ENCODE measurements at regions not wholly inside any gene's neighbourhood (a gene's known extent, or its start where the extent isn't known, plus 50 kb on each side); places are given as distances from the start of the nearest gene placed in this dataset.
"Not testable (repeated sequence)": the region's sequence is repeated elsewhere in the genome, so short reads cannot be mapped to it uniquely, and the experiment has no call there.

DNA sequence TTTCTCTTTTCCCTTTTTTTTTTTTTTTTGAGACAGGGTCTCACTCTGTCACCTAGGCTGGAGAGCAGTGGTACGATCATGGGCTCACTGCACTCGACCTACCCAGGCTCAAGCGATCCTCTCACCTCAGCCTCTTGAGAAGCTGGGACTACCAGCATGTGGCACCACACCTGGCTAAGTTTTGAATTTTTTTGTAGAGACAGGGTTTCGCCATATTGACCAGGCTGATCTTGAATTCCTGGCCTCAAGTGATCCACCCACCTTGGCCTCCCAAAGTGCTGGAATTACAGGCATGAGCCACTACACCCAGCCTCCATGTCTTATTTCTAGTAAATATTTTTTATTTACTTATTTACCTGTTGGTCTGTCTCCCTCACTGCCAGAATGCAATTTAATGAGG, 165.8 kb upstream of the KCTD7 start:
- not testable (repeated sequence) for H3K36me3 Mint-ChIP-seq (ENCODE audit: low read depth, unreplicated experiment); H3K9ac ChIP-seq (ENCODE audit: low read length); H3K36me3 ChIP-seq (ENCODE audit: insufficient read depth, low read length); H4K20me1 ChIP-seq (ENCODE audit: insufficient read depth, low read length); H3K27ac Mint-ChIP-seq (ENCODE audit: unreplicated experiment); H3K79me2 ChIP-seq (ENCODE audit: insufficient read depth, low read length); H3K4me1 ChIP-seq (ENCODE audit: insufficient read depth, low read length); H3K4me2 ChIP-seq (ENCODE audit: low read length); H3K27me3 Mint-ChIP-seq (ENCODE audit: low read depth, unreplicated experiment); DNase-seq (ENCODE audit: low read depth); H3K9me3 Mint-ChIP-seq (ENCODE audit: unreplicated experiment); H3K4me3 ChIP-seq (ENCODE audit: insufficient read depth, low read depth, low read length); H2AFZ ChIP-seq (ENCODE audit: low read depth, low read length); H3K9me3 ChIP-seq (ENCODE audit: insufficient read depth, low read depth, low read length); H3K4me1 Mint-ChIP-seq (ENCODE audit: low read depth, unreplicated experiment); H3K4me3 Mint-ChIP-seq (ENCODE audit: unreplicated experiment); FAIRE-seq; H3K27ac ChIP-seq (ENCODE audit: low read depth, low read length); H3K27me3 ChIP-seq (ENCODE audit: insufficient read depth, low read length)

DNA sequence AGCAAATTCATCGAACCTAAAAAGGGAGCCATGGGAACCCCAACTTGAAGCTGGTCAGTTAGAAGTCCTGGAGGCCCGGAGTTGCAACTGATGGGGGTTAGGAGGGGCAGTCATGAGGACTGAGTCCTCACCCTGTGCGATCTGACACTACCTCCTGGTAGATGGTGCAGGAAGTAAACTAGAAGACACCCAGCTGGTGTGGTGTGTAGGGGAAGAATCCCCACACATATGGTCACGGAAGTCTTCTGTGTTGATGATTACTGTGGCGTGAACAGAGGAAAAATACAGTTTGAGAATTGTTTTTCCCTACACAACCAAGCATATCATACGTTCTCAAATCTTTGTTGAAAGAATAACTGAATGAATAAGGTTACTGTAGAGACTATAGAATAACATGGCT, 164.6 kb upstream of the KCTD7 start:
- H3K27ac Mint-ChIP-seq (ENCODE audit: unreplicated experiment), result no peak overlapping the region
- Histone ChIP-seq H3K9me3 (ENCODE audit: insufficient read depth, low read depth, low read length) (no peaks in the 10 kb centered on the region), H3K36me3 (ENCODE audit: insufficient read depth, low read length) (no peaks in the 10 kb centered on the region), H3K4me1 (ENCODE audit: insufficient read depth, low read length) (peaks cover 4% of the 10 kb centered on the region), H3K9ac (ENCODE audit: low read length) (no peak overlapping the region), H4K20me1 (ENCODE audit: insufficient read depth, low read length) (no peaks in the 10 kb centered on the region), H3K27ac (ENCODE audit: low read depth, low read length) (no peak overlapping the region), H3K4me2 (ENCODE audit: low read length) (no peak overlapping the region), H2AFZ (ENCODE audit: low read depth, low read length) (no peak overlapping the region), H3K79me2 (ENCODE audit: insufficient read depth, low read length) (no peaks in the 10 kb centered on the region), H3K27me3 (ENCODE audit: insufficient read depth, low read length) (no peaks in the 10 kb centered on the region), H3K4me3 (ENCODE audit: insufficient read depth, low read depth, low read length) (no peak overlapping the region)
- FAIRE-seq (no peak), DNase-seq (ENCODE audit: low read depth) (no peak)
- H3K4me3 Mint-ChIP-seq (ENCODE audit: unreplicated experiment), result no peak overlapping the region
- no peaks in the 10 kb centered on the region for H3K27me3 Mint-ChIP-seq (ENCODE audit: low read depth, unreplicated experiment)
- peaks cover 9% of the 10 kb centered on the region for H3K36me3 Mint-ChIP-seq (ENCODE audit: low read depth, unreplicated experiment)
- TF ChIP-seq, protein P1, sequence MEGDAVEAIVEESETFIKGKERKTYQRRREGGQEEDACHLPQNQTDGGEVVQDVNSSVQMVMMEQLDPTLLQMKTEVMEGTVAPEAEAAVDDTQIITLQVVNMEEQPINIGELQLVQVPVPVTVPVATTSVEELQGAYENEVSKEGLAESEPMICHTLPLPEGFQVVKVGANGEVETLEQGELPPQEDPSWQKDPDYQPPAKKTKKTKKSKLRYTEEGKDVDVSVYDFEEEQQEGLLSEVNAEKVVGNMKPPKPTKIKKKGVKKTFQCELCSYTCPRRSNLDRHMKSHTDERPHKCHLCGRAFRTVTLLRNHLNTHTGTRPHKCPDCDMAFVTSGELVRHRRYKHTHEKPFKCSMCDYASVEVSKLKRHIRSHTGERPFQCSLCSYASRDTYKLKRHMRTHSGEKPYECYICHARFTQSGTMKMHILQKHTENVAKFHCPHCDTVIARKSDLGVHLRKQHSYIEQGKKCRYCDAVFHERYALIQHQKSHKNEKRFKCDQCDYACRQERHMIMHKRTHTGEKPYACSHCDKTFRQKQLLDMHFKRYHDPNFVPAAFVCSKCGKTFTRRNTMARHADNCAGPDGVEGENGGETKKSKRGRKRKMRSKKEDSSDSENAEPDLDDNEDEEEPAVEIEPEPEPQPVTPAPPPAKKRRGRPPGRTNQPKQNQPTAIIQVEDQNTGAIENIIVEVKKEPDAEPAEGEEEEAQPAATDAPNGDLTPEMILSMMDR (IDR thresholded peaks at IDR 0.05; ENCODE audit: insufficient read depth, low read depth, low read length), result no peak
- no peak for TF ChIP-seq EZH2 (IDR thresholded peaks at IDR 0.05; ENCODE audit: insufficient read depth, low read length)
- H3K4me1 Mint-ChIP-seq (ENCODE audit: low read depth, unreplicated experiment), result peaks cover 2% of the 10 kb centered on the region
- peaks cover 3% of the 10 kb centered on the region for H3K9me3 Mint-ChIP-seq (ENCODE audit: unreplicated experiment)

DNA sequence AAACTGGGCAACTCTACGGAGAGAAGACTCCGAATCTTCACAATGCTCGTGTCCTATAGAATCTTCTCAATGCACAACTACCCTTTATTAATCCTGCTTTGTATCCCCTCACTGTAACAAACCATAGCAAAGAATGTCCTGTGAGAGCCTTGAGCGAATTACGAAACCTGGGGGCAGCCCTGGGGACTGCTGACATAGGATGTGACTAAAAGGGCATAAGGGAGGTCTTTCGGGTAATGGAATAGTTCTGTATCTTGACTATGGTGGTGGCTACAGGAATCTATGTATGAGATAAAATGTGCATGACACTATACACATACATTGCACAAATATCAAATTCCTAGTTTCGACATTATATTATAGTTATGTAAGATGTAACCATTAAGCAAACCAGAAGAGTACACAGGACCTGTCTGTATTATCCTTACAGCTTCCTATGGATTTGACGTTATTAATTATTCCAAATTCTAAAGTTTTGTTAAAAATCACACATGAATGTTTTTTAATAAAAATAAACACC, 162.5 kb upstream of the KCTD7 start:
- Histone ChIP-seq H3K27me3 (ENCODE audit: insufficient read depth, low read length) (no peaks in the 10 kb centered on the region), H3K4me3 (ENCODE audit: insufficient read depth, low read depth, low read length) (no peak overlapping the region), H3K79me2 (ENCODE audit: insufficient read depth, low read length) (no peaks in the 10 kb centered on the region), H3K4me2 (ENCODE audit: low read length) (no peak overlapping the region), H3K9ac (ENCODE audit: low read length) (no peak overlapping the region), H4K20me1 (ENCODE audit: insufficient read depth, low read length) (no peaks in the 10 kb centered on the region), H3K27ac (ENCODE audit: low read depth, low read length) (no peak overlapping the region), H3K36me3 (ENCODE audit: insufficient read depth, low read length) (no peaks in the 10 kb centered on the region), H3K4me1 (ENCODE audit: insufficient read depth, low read length) (no peaks in the 10 kb centered on the region), H3K9me3 (ENCODE audit: insufficient read depth, low read depth, low read length) (no peaks in the 10 kb centered on the region), H2AFZ (ENCODE audit: low read depth, low read length) (no peak overlapping the region)
- Mint-ChIP-seq H3K27me3 (ENCODE audit: low read depth, unreplicated experiment) (no peaks in the 10 kb centered on the region), H3K36me3 (ENCODE audit: low read depth, unreplicated experiment) (peaks cover 10% of the 10 kb centered on the region), H3K4me1 (ENCODE audit: low read depth, unreplicated experiment) (no peaks in the 10 kb centered on the region), H3K4me3 (ENCODE audit: unreplicated experiment) (no peak overlapping the region), H3K9me3 (ENCODE audit: unreplicated experiment) (peaks cover 3% of the 10 kb centered on the region), H3K27ac (ENCODE audit: unreplicated experiment) (no peak overlapping the region)
- DNase-seq (ENCODE audit: low read depth) (no peak), FAIRE-seq (no peak)
- TF ChIP-seq, protein P1 (IDR thresholded peaks at IDR 0.05; ENCODE audit: insufficient read depth, low read depth, low read length), result no peak
- TF ChIP-seq EZH2 (IDR thresholded peaks at IDR 0.05; ENCODE audit: insufficient read depth, low read length), result no peak
